ENCODE measurements at regions not wholly inside any gene's neighbourhood (a gene's known extent, or its start where the extent isn't known, plus 50 kb on each side); places are given as distances from the start of the nearest gene placed in this dataset.
"Not testable (repeated sequence)": the region's sequence is repeated elsewhere in the genome, so short reads cannot be mapped to it uniquely, and the experiment has no call there.

DNA sequence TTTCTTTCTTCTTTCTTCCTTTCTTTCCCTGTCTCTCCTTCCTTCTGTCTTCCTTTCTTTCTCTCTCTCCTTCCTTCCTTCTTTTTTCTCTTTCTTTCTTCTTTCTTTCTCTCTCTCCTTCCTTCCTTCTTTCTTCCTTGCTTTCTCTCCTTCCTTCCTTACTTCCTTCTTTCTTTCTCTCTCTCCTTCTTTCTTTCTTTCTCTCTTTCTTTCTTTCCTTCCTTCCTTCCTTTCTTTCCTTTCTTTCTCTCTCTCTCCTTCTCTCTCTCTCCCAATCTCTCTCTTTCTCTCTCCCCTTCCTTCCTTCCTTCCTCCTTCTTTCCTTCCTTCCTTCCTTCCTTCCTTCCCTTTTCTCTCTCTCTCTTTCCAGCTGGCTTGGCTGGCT is 2806.6 kb downstream of the RPIA start:
- not testable (repeated sequence) for ATAC-seq

DNA sequence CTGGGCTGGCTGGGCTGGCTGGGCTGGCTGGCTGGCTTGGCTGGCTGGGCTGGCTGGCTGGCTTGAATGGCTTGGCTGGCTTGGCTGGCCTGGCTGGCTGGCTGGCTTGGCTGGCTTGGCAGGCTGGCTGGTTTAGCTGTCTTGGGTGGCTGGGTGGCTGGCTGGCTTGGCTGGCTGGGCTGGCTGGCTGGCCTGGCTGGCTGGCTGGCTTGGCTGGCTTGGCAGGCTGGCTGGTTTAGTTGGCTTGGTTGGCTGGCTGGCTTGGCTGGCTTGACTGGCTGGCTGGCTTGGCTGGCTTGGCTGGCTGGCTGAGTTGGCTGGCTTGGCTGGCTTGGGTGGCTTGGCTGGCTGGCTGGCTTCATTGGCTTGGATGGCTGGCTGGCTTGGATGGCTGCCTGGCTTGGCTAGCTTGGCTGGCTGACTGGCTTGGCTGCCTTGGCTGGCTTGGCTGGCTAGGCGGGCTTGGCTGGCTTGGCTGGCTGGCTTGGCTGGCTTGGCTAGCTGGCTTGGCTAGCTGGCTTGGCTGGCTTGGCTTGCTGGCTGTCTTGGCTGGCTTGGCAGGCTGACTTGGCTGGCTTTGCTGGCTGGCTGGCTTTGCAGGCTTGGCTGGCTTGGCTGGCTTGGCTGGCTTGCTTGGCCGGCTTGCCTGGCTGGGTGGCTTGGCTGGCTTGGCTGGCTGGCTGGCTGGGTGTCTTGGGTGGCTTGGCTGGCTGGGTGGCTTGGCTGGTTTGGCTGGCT is 2807.2 kb downstream of the RPIA start:
- not testable (repeated sequence) for ATAC-seq

DNA sequence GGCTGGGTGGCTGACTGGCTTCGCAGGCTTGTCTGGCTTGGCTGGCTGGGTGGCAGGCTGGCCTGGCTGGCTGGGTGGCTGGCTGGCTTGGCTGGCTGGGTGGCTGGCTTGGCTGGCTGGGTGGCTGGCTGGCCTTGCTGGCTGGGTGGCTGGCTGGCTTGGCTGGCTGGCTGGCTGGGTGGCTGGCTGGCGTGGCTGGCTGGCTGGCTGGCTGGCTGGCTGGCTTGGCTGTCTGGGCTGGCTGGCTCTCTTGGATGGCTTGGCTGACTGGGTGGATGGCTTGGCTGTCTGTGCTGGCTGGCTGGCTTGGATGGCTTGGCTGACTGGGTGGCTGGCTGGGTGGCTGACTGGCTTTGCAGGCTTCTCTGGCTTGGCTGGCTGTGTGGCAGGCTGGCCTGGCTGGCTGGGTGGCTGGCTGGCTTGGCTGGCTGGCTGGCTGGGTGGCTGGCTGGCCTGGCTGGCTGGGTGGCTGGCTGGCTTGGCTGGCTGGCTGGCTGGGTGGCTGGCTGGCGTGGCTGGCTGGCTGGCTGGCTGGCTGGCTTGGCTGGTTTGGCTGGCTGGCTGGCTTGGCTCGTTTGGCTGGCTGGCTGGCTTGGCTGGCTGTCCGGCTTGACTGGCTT is 2808.1 kb downstream of the RPIA start:
- ATAC-seq, result not testable (repeated sequence)

DNA sequence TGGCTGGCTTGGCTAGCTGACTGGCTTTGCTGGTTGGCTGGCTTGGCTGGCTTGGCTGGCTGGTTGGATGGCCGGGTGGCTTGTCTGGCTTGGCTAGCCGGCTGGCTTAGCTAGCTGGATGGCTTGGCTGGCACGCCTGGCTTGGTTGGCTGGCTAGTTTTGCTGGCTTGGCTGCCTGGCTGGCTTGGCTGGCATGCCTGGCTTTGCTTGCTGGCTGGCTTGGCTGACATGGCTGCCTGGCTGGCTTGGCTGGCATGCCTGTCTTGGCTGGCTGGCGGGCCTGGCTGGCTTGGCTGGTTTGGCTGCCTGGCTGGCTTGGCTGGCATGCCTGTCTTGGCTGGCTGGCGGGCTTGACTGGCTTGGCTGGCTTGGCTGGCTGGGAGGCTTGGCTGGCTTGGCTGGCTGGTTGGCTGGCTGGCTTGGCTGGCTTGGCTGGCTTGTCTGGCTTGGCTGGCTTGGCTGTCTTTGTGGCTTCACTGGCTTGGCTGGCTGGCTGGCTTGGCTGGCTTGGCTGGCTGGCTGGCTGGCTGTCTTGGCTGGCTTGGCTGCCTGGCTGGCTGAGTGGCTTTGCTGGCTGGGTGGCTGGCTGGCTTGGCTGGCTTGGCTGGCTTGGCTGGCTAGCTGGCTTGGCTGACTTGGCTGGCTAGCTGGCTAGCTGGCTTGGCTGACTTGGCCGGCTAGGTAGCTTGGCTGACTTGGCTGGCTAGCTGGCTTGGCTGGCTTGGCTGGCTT is 2808.9 kb downstream of the RPIA start:
- ATAC-seq, result not testable (repeated sequence)

DNA sequence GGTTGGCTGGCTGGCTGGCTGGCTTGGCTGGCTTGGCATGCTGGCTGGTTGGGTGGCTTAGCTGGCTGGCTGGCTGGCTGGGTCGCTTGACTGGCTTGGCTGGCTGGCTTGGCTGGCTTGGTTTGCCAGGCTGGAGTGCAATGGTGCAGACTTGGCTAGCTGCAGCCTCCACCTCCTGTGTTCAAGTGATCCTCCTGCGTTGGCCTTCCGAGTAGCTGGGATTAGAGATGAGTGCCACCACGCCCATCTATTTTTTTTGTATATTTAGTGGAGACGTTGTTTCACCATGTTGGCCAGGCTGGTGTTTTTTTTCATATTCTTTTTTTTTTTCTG is 2809.5 kb downstream of the RPIA start:
- ATAC-seq, result not testable (repeated sequence)

DNA sequence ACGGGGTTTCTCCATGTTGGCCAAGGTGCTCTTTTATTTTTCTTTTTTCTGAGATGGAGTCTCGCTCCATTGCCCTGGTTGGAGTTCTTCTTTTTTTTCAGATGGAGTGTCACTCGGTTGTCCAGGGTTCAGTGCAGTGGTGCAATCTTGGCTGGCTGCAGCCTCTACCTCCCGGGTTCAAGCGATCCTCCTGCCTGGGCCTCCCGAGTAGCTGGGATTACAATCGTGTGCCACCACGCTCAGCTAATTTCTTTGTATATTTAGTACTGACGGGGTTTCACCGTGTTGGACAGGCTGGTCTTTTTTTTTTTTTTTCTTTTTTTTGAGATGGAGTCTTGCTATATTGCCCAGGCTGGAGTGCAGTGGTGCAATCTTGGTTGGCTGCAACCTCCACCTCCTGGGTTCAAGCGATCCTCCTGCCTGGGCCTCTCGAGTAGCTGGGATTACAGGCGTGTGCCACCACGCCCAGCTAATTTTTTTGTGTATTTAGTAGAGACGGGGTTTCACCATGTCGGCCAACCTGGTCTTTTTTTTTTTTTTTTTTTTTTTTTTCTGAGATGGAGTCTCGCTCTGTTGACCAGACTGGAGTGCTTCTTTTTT is 2810.1 kb downstream of the RPIA start:
- not testable (repeated sequence) for ATAC-seq

DNA sequence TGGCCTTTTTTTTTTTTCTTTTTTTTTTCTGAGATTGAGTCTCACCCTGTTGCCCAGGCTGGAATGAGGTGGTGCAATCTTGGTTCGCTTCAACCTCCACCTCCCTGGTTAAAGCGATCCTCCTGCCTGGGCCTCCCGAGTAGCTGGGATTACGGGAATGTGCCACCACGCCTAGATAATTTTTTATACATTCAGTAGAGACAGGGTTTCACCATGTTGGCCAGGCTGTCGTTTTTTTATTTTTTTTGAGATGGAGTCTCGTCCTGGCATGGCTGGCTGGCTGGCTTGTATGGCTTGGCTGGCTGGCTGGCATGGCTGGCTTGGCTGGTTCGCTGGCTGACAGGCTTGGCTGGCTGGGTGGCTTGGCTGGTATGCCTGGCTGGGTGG is 2812.1 kb downstream of the RPIA start:
- ATAC-seq, result not testable (repeated sequence)

DNA sequence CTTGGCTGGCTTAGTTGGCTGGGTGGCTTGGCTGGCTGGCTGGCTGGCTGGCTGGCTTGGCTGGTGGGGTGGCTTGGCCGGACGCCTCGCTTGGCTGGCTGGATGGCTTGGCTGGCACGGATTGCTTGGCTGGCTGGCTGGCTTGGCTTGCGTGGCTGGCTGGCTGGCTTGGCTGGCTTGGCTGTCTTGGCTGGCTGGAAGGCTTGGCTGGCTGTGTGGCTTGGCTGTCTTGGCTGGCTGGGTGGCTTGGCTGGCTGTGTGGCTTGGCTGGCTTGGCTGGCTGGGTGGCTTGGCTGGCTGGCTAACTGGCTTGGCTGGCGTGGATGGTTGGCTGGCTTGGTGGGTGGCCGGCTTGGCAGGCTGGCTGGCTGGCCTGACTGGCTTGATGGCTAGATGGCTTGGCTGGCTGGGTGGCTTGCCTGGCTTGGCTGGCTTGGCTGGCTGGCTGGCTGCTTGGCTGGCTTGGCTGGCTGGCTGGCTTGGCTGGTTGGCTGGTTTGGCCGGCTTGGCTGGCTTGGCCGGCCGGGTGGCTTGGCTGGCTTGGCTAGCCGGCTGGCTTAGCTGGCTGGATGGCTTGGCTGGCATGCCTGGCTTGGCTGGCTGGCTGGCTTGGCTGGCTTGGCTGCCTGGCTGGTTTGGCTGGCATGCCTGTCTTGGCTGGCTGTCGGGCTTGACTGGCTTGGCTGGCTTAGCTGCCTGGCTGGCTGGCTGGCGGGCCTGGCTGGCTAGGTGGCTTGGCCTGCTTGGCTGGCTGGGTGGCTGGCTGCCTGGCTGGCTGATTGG is 2812.7 kb downstream of the RPIA start:
- not testable (repeated sequence) for ATAC-seq

DNA sequence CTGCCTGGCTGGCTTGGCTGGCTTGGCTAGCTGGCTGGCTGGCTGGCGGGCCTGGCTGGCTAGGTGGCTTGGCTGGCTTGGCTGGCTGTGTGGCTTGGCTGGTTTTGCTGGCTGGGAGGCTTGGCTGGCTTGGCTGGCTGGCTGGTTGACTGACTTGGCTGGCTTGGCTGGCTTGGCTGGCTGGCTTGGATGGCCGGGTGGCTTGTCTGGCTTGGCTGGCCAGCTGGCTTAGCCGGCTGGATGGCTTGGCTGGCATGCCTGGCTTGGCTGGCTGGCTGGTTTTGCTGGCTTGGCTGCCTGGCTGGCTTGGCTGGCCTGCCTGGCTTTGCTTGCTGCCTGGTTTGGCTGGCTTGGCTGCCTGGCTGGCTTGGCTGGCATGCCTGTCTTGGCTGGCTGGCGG is 2817.3 kb downstream of the RPIA start:
- not testable (repeated sequence) for ATAC-seq

DNA sequence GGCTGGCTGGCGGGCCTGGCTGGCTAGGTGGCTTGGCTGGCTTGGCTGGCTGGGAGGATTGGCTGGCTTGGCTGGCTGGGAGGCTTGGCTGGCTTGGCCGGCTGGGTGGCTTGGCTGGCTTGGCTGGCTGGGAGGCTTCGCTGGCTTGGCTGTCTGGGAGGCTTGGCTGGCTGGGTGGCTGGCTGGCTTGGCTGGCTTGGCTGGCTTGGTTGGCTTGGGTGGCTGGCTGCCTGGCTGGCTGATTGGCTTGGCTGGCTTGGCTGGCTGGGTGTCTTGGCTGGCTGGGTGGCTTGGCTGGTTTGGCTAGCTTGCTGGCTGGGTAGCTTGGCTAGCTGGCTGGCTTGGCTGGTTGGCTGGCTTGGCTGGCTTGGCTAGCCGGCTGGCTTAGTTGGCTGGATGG is 2817.8 kb downstream of the RPIA start:
- ATAC-seq, result not testable (repeated sequence)

DNA sequence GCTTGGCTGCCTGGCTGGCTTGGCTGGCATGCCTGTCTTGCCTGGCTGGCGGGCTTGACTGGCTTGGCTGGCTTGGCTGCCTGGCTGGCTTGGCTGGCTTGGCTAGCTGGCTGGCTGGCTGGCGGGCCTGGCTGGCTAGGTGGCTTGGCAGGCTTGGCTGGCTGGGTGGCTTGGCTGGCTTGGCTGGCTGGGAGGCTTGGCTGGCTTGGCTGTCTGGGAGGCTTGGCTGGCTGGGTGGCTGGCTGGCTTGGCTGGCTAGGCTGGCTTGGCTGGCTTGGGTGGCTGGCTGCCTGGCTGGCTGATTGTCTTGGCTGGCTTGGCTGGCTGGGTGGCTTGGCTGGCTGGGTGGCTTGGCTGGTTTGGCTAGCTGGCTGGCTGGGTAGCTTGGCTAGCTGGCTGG is 2819.7 kb downstream of the RPIA start:
- ATAC-seq, result not testable (repeated sequence)

DNA sequence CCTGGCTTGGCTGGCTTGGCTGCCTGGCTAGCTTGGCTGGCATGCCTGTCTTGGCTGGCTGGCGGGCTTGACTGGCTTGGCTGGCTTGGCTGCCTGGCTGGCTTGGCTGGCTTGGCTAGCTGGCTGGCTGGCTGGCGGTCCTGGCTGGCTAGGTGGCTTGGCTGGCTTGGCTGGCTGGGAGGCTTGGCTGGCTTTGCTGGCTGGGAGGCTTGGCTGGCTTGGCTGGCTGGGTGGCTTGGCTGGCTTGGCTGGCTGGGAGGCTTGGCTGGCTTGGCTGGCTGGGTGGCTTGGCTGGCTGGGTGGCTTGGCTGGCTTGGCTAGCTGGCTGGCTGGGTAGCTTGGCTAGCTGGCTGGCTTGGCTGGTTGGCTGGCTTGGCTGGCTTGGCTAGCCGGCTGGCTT is 2824.5 kb downstream of the RPIA start:
- ATAC-seq, result not testable (repeated sequence)

DNA sequence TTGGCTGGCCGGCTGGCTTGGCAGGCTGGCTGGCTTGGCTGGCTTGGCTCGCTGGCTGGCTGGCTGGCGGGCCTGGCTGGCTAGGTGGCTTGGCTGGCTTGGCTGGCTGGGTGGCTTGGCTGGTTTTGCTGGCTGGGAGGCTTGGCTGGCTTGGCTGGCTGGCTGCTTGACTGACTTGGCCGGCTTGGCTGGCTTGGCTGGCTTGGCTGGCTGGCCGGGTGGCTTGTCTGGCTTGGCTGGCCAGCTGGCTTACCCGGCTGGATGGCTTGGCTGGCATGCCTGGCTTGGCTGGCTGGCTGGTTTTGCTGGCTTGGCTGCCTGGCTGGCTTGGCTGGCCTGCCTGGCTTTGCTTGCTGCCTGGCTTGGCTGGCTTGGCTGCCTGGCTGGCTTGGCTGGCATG is 2825.2 kb downstream of the RPIA start:
- ATAC-seq, result not testable (repeated sequence)

DNA sequence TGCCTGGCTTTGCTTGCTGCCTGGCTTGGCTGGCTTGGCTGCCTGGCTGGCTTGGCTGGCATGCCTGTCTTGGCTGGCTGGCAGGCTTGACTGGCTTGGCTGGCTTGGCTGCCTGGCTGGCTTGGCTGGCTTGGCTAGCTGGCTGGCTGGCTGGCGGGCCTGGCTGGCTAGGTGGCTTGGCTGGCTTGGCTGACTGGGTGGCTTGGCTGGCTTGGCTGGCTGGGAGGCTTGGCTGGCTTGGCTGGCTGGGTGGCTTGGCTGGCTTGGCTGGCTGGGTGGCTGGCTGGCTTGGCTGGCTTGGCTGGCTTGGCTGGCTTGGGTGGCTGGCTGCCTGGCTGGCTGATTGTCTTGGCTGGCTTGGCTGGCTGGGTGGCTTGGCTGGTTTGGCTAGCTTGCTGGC is 2826.4 kb downstream of the RPIA start:
- not testable (repeated sequence) for ATAC-seq

DNA sequence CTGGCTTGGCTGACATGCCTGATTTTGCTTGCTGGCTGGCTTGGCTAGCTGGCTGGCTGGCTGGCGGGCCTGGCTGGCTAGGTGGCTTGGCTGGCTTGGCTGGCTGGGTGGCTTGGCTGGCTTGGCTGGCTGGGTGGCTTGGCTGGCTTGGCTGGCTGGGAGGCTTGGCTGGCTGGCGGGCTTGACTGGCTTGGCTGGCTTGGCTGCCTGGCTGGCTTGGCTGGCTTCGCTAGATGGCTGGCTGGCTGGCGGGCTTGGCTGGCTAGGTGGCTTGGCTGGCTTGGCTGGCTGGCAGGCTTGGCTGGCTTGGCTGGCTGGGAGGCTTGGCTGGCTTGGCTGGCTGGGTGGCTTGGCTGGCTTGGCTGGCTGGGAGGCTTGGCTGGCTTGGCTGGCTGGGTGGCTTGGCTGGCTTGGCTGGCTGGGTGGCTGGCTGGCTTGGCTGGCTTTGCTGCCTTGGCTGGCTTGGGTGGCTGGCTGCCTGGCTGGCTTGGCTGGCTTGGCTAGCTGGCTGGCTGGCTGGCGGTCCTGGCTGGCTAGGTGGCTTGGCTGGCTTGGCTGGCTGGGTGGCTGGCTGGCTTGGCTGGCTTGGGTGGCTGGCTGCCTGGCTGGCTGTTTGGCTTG is 2827.0 kb downstream of the RPIA start:
- ATAC-seq, result not testable (repeated sequence)

DNA sequence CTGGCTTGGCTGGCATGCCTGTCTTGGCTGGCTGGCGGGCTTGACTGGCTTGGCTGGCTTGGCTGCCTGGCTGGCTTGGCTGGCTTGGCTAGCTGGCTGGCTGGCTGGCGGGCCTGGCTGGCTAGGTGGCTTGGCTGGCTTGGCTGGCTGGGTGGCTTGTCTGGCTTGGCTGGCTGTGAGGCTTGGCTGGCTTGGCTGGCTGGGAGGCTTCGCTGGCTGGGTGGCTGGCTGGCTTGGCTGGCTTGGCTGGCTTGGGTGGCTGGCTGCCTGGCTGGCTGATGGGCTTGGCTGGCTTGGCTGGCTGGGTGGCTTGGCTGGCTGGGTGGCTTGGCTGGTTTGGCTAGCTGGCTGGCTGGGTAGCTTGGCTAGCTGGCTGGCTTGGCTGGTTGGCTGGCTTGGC is 2827.9 kb downstream of the RPIA start:
- not testable (repeated sequence) for ATAC-seq

DNA sequence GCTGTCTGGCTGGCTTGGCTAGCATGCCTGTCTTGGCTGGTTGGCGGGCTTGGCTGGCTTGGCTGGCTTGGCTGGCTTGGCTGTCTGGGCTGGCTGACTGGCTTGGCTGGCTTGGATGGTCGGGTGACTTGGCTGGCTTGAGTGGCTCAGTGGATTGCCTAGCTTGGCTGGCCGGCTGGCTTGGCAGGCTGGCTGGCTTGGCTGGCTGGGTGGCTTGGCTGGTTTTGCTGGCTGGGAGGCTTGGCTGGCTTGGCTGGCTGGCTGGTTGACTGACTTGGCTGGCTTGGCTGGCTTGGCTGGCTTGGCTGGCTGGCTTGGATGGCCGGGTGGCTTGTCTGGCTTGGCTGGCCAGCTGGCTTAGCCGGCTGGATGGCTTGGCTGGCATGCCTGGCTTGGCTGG is 2828.4 kb downstream of the RPIA start:
- not testable (repeated sequence) for ATAC-seq

DNA sequence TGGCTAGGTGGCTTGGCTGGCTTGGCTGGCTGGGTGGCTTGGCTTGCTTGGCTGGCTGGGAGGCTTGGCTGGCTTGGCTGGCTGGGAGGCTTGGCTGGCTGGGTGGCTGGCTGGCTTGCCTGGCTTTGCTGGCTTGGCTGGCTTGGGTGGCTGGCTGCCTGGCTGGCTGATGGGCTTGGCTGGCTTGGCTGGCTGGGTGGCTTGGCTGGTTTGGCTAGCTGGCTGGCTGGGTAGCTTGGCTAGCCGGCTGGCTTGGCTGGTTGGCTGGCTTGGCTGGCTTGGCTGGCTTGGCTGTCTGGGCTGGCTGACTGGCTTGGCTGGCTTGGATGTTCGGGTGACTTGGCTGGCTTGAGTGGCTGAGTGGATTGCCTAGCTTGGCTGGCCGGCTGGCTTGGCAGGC is 2829.1 kb downstream of the RPIA start:
- ATAC-seq, result not testable (repeated sequence)

DNA sequence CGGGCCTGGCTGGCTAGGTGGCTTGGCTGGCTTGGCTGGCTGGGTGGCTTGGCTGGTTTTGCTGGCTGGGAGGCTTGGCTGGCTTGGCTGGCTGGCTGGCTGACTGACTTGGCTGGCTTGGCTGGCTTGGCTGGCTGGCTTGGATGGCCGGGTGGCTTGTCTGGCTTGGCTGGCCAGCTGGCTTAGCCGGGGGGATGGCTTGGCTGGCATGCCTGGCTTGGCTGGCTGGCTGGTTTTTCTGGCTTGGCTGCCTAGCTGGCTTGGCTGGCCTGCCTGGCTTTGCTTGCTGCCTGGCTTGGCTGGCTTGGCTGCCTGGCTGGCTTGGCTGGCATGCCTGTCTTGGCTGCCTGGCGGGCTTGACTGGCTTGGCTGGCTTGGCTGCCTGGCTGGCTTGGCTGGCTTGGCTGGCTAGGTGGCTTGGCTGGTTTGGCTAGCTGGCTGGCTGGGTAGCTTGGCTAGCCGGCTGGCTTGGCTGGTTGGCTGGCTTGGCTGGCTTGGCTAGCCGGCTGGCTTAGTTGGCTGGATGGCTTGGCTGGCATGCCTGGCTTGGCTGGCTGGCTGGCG is 2829.6 kb downstream of the RPIA start:
- not testable (repeated sequence) for ATAC-seq

DNA sequence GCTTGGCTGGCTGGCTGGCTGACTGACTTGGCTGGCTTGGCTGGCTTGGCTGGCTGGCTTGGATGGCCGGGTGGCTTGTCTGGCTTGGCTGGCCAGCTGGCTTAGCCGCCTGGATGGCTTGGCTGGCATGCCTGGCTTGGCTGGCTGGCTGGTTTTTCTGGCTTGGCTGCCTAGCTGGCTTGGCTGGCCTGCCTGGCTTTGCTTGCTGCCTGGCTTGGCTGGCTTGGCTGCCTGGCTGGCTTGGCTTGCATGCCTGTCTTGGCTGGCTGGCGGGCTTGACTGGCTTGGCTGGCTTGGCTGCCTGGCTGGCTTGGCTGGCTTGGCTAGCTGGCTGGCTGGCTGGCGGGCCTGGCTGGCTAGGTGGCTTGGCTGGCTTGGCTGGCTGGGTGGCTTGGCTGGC is 2830.5 kb downstream of the RPIA start:
- not testable (repeated sequence) for ATAC-seq

DNA sequence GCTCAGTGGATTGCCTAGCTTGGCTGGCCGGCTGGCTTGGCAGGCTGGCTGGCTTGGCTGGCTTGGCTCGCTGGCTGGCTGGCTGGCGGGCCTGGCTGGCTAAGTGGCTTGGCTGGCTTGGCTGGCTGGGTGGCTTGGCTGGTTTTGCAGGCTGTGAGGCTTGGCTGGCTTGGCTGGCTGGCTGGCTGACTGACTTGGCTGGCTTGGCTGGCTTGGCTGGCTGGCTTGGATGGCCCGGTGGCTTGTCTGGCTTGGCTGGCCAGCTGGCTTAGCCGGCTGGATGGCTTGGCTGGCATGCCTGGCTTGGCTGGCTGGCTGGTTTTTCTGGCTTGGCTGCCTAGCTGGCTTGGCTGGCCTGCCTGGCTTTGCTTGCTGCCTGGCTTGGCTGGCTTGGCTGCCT is 2831.4 kb downstream of the RPIA start:
- not testable (repeated sequence) for ATAC-seq

DNA sequence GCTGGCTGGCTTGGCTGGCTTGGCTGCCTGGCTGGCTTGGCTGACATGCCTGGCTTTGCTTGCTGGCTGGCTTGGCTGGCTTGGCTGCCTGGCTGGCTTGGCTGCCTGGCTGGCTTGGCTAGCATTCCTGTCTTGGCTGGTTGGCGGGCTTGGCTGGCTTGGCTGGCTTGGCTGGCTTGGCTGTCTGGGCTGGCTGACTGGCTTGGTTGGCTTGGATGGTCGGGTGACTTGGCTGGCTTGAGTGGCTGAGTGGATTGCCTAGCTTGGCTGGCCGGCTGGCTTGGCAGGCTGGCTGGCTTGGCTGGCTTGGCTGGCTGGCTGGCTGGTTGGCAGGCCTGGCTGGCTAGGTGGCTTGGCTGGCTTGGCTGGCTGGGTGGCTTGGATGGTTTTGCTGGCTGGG is 2832.3 kb downstream of the RPIA start:
- not testable (repeated sequence) for ATAC-seq
